D721Med (cell line): ENCODE measurements at regions not wholly inside any gene's neighbourhood (a gene's known extent, or its start where the extent isn't known, plus 50 kb on each side); places are given as distances from the start of the nearest gene placed in this dataset.

Experiments
- DNase-seq: peaks from one replicate; pipeline ENCODE4 v3.0.0; 2011; ENCODE audit warnings: low spot score; ENCODE audit not compliant: insufficient read length
- FAIRE-seq: peaks from 2 replicates; lab custom pipeline; 2011; peaks lifted over from hg19 to GRCh38; lab: Jason Lieb, UNC
- TF ChIP-seq, protein P1 (sequence below): IDR thresholded peaks from 2 replicates; pipeline ENCODE4 v1.5.1; 2012; ENCODE audit warnings: mild to moderate bottlenecking, control low read depth; ENCODE audit not compliant: insufficient read depth; ENCODE audit errors: missing control alignments

DNA sequence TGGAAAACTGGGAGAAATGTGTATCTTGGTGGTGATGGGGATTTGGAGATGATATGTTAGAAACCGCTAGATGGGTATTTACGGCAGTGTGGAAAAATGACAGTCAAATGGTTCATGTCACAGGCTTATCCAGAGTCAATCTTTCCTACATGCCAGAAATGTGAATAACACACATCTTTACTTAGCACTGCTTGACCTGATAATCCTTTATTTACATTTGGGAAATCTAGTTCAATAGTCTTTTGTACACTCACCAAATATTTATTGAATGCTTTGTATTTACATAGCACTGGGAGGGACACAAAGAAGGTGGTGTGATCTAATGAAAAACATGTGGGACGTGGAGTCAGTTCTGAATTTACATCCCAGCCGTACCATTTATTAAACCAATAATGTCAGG is 208.2 kb downstream of the DIO2 start:
- TF ChIP-seq, protein P1, sequence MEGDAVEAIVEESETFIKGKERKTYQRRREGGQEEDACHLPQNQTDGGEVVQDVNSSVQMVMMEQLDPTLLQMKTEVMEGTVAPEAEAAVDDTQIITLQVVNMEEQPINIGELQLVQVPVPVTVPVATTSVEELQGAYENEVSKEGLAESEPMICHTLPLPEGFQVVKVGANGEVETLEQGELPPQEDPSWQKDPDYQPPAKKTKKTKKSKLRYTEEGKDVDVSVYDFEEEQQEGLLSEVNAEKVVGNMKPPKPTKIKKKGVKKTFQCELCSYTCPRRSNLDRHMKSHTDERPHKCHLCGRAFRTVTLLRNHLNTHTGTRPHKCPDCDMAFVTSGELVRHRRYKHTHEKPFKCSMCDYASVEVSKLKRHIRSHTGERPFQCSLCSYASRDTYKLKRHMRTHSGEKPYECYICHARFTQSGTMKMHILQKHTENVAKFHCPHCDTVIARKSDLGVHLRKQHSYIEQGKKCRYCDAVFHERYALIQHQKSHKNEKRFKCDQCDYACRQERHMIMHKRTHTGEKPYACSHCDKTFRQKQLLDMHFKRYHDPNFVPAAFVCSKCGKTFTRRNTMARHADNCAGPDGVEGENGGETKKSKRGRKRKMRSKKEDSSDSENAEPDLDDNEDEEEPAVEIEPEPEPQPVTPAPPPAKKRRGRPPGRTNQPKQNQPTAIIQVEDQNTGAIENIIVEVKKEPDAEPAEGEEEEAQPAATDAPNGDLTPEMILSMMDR, result no peak
- DNase-seq (no peak), FAIRE-seq (no peak)

DNA sequence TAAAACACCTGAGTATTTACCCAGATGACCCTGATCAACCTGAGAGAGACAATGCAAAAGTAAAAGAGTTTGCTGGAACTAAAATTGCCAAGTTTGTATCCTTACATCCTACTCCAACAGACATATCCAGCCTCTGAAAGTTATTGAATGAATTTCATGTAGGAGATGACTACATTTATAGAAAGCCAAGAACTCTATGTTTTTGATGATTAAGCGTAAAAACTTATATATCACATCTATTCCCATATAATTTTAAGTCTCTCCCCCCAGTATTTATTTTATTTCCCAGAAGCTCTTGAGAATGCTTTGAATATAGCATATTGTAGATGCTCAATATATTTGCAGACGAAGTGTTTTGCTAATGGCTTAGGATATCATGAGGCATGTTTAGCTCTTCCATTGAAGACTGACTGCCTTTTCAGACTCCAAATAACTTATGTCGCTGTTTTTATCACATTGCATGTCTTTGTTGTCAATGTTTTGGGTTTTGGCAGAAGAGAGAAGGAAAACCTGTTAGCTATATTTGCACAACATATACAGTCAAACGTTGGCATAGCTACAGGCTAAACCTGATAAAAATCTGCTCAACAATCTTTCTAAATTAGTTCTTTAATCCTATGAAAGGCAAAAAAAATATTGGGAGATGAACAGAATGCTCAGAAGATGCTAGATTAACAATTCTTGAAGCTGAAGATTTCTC is 213.6 kb downstream of the DIO2 start:
- DNase-seq (no peak), FAIRE-seq (no peak)
- TF ChIP-seq, protein P1, result no peak

DNA sequence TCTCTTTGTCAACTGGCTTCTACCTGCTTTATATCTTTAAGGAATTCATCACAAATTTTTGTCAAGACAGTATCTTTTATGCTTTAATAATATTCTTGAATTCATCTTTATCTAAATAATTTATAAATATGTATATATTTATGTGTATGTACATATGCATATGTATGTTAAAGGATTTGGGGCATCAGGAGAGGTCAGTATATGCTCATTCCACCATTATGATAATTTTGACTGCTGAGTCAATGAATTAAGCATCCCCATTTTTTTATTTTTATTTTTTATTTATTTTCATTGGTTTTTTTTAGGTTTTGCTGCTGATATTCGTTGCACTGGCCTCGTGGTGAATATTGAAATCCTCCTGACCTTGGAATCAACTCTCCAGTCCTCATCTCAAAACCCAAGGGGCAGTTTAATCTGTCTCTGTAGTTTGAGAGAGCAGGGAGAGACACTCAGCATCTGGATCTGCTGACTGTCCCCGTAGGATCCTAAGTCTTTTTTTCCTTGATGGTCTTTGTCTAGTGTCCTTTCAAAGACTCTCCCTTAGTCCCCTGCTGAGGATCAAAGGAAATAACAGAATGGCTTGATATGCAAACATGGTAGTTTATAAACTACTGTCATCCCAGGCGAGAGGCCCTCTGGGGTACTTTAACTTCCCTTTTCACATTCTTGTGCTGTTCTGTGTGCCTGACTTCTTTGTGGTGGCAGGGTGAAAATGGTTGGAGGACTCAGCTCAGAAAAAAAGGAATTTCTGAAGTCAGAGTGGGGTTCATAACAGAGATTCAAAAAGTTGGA is 218.7 kb downstream of the DIO2 start:
- FAIRE-seq (no peak), DNase-seq (no peak)
- TF ChIP-seq, protein P1, result no peak

DNA sequence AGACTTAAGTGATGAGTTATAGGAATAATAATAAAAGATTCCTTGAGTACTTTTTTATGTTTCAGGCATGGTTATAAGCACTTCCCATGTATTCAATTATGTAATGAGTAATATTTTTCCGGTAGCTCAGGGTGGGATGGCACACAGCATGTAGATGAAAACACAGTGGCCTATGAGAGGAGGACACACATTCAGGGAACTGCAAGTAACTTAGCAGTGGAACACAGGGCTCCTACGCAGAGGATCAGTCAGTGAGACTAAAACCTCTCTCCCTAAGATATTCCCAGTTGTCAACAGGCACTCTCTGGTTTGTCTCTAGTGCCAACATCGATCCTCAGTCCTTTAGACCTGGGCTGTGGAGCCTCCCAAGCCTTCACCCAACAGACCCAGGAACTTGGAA is 219.4 kb downstream of the DIO2 start:
- FAIRE-seq (no peak), DNase-seq (no peak)
- TF ChIP-seq, protein P1, result no peak

DNA sequence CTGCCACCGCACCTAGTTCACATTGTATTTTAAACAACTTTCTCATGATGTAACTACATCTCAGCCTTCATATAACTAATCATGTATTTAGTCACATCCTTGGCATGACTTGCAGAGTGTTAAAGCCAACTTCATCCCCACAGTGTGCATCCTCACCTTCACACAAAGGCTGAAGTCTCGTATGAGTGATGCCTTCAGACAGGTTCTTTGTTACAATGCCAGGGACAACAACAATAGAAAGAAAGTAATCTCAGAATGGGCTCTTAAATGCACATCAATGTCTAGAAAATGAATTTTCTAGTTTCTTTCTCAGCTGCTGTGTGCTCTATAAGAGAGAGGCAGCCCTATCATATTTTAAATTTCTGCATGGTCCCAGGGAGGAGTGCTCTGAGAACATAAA is 221.3 kb downstream of the DIO2 start:
- TF ChIP-seq, protein P1, result no peak
- FAIRE-seq, result no peak
- DNase-seq, result no peak

DNA sequence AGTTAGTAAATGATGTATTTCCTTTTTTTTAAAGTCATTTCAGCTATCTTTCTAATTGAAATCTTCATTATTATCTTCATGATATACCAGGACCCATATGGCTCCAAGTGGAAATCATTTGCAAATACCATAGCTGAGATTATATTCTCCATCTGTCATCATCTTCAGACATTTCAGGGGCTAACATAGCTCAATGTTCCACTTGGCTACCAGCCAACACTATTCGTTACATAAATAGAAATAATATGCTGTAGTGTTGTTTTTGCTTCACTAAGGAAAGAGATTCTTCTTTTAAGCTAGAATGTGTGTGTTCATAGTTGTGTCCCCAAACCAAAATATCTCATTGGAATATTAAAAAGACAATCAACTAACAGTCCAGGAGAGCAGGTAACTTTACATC is 225.1 kb downstream of the DIO2 start:
- DNase-seq (no peak), FAIRE-seq (no peak)
- TF ChIP-seq, protein P1, result no peak

DNA sequence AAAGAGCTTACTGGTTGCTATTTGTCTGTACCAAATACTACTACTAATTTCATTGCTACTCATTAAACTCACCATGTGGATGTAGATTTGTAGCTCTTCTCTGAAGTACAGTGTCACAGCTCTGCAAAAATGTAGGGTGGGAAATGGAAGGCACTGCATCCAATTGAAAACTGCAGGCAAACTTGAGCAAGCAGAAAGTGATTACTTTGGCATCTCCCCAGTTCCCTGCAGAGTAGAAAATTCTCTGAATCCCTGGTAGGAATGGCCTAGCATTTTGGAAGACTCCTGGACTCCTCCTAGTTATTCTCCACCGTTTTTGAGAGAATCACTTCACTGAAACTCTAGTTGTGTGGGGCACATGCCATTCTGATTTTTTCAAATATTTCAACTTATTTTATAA is 239.1 kb downstream of the DIO2 start:
- no peak for FAIRE-seq
- TF ChIP-seq, protein P1, result no peak
- DNase-seq, result no peak
